ENCODE measurements at regions not wholly inside any gene's neighbourhood (a gene's known extent, or its start where the extent isn't known, plus 50 kb on each side); places are given as distances from the start of the nearest gene placed in this dataset.
"Not testable (repeated sequence)": the region's sequence is repeated elsewhere in the genome, so short reads cannot be mapped to it uniquely, and the experiment has no call there.

DNA sequence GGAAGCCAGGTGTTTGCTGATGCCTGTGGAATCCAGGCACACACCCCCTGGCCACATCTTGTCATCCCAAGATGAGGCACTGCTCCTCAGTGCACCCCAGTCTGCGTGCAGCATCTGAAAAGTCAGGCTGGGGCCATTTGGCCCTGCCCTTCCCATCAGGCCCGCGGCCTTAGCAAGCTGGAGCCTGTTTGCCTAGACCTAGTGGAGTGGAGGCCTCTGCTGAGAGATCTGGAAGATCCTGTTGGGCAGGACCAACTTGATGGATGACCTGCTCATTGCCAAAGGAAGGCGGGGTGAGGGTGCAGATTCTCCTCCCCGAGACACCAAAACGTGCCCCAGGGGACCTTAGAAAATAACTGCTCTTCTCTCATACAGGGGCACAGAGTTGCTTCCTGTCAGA, 220.2 kb downstream of the SHQ1 start:
- DNase-seq (ENCODE audit: low read depth in 1 of 2, low spot score in 1 of 2) = no peak

GRCh38 chr3:72627271-72627670, 221.0 kb downstream of the SHQ1 start:
- no peak for DNase-seq (ENCODE audit: low read depth in 1 of 2, low spot score in 1 of 2)

DNA sequence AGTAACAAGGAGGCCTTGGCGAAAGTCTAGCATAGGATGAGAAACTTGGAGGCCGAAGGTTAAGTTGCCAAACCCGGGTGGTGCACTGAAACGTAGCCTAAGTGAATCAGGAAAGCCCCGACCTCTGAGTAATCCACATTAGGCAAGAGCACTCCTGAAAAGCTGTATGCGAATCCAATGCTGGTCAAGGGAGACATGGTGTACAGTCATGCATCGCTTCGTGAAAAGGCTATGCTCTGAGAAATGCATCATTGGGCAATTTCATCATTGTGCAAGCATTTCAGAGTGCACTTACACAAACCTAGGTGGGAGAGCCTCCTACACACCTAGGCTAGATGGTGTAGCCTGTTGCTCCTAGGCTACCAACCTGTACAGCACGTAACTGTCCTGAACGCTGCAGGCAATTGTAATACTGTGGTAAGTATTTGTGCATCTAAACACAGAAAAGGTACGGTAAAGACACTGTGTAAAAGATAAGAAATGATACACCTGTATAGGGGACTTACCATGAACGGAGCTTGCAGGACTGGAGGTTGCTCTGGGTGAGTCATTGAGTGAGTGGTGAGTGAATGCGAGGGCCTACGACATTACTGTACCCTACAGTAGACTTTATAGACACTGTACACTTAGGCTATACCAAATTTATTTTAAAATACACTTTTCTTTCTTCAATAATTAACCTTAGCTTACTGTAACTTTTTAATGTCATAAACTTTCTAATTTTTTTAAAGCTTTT, 222.5 kb downstream of the SHQ1 start:
- no peak for DNase-seq (ENCODE audit: low read depth in 1 of 2, low spot score in 1 of 2)

DNA sequence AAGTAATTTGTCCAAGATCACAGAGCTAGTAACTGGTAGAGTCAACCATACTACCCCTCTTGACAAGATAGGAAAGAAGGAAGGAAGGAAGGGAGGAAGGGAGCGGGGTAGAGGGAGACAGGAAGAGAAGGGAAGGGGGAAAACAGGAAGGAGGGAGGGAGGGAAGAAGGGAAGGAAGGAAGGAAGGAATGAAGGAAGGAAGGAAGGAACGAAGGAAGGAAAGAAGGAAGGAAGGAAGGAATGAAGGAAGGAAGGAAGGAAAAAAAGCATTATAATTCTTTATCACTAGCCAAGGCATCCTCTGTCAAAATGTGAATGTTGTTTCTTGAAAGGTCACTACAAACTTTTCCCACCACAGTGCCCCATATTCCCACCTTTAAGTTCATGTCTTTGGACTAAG, 223.6 kb downstream of the SHQ1 start:
- no peak for DNase-seq (ENCODE audit: low read depth in 1 of 2, low spot score in 1 of 2)

- DNase-seq (ENCODE audit: low read depth in 1 of 2, low spot score in 1 of 2) = no peak
Observed at GRCh38 chr3:72618739-72619138, 229.5 kb downstream of the SHQ1 start.

- no peak for DNase-seq (ENCODE audit: low read depth in 1 of 2, low spot score in 1 of 2)
Observed at GRCh38 chr3:72617424-72618024, 230.7 kb downstream of the SHQ1 start.

GRCh38 chr3:72615776-72616175, 232.5 kb downstream of the SHQ1 start:
- no peak for DNase-seq (ENCODE audit: low read depth in 1 of 2, low spot score in 1 of 2)

- no peak for DNase-seq (ENCODE audit: low read depth in 1 of 2, low spot score in 1 of 2)
Observed at GRCh38 chr3:72615182-72615581, 233.1 kb downstream of the SHQ1 start.

- no peak for DNase-seq (ENCODE audit: low read depth in 1 of 2, low spot score in 1 of 2)
Observed at GRCh38 chr3:72614394-72615074, 233.7 kb downstream of the SHQ1 start.

- DNase-seq (ENCODE audit: low read depth in 1 of 2, low spot score in 1 of 2) = no peak
Observed at GRCh38 chr3:72613871-72614270, 234.4 kb downstream of the SHQ1 start.

- not testable (repeated sequence) for DNase-seq (ENCODE audit: low read depth in 1 of 2, low spot score in 1 of 2)
Observed at GRCh38 chr3:72609114-72609513, 239.1 kb downstream of the SHQ1 start.

DNA sequence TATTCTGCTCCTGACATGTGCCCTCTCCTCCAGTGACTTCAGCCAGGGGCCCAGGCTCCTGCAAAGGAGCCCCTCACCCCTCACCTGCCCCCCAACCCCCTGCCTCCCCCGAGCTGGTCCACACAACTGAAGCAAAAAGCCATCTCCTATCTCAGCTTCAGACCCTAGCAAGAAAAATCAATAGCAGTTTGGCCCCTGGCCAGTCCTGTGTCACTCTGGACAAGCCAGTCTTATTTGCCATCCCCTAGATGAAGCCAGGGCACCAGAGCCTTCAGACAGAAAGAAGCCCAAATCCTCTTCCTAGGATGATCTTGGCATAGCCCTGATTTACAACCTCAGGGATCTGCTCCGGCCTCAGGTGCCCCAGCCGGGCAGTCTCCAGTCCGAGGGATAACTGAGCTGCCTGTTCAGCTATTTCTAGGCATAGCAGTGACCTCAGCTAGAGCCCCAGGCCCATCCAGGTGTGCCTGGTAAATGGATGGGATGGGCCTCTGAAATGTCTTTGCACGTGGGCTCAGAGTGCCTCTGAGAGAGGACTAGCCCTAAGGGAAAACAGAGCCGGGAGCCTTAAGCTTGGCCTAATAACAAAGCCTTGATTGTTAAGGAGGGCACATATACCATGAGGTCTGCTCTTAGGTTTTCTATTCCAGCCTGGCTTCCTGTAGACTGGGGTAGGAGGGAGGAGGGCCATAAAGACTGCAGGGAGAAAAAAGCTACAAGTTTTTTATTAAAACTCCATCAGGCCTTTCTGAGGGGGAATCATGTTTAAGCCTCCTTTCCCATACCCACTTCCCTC, 242.0 kb downstream of the SHQ1 start:
- no peak for DNase-seq (ENCODE audit: low read depth in 1 of 2, low spot score in 1 of 2)

- no peak for DNase-seq (ENCODE audit: low read depth in 1 of 2, low spot score in 1 of 2)
Observed at GRCh38 chr3:72604328-72604727, 243.9 kb downstream of the SHQ1 start.

- DNase-seq (ENCODE audit: low read depth in 1 of 2, low spot score in 1 of 2) = no peak
Observed at GRCh38 chr3:72601983-72602750, 246.1 kb downstream of the SHQ1 start.

GRCh38 chr3:72601060-72601459, 247.2 kb downstream of the SHQ1 start:
- DNase-seq (ENCODE audit: low read depth in 1 of 2, low spot score in 1 of 2) = no peak

GRCh38 chr3:72597756-72598195, 250.5 kb downstream of the SHQ1 start:
- no peak for DNase-seq (ENCODE audit: low read depth in 1 of 2, low spot score in 1 of 2)

- DNase-seq (ENCODE audit: low read depth in 1 of 2, low spot score in 1 of 2) = no peak
Observed at GRCh38 chr3:72597043-72597442, 251.2 kb downstream of the SHQ1 start.

- DNase-seq (ENCODE audit: low read depth in 1 of 2, low spot score in 1 of 2) = no peak
Observed at GRCh38 chr3:72595927-72596610, 252.2 kb downstream of the SHQ1 start.

DNA sequence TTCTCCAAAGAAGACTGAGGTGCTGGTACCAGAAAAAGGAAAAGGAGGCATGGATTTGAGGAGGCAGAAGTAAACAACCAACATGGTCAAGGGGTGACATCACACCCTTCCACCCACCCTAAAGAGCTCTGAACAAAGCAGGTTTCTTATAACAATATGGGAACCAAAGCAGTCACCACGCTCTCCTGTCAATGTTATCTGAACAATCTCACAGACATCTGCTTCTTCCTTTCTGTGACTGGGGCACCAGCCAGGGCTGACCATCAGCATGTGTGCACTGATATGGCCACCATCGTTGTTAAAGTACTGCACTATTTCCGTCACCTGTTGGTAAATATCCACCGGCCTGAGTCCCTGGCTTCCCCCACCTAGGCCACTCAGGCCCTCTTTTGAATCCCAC, 252.9 kb downstream of the SHQ1 start:
- no peak for DNase-seq (ENCODE audit: low read depth in 1 of 2, low spot score in 1 of 2)

DNA sequence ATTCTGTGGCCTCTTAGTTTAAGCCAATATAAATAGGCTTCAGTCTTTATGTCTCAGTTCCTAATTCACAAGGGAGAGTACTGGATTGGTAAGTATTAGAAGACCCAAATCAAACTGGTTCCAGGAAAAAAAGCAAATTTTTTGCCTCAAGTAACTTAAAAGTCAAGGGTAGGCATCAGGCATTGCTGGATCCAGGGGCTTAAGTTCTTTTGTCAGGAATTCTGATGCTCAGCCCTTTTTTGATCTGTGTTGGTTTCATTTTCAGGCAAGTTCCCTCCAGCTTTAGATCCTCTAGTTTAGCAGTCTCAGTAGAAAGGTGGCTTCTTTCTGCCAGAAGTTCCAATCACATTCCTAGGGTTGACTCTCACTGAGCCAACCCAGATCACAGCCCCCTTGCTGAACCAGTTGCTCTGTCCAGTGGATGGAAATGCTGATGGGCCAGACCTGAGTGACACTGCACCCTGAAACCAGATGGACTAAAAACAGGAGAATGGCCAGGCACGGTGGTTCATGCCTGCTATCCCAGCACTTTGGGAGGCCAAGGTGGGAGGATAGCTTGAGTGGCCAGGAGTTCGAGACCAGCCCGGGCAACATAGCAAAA, 253.5 kb downstream of the SHQ1 start:
- no peak for DNase-seq (ENCODE audit: low read depth in 1 of 2, low spot score in 1 of 2)
